ENCODE measurements at regions not wholly inside any gene's neighbourhood (a gene's known extent, or its start where the extent isn't known, plus 50 kb on each side); places are given as distances from the start of the nearest gene placed in this dataset.
"Not testable (repeated sequence)": the region's sequence is repeated elsewhere in the genome, so short reads cannot be mapped to it uniquely, and the experiment has no call there.

DNA sequence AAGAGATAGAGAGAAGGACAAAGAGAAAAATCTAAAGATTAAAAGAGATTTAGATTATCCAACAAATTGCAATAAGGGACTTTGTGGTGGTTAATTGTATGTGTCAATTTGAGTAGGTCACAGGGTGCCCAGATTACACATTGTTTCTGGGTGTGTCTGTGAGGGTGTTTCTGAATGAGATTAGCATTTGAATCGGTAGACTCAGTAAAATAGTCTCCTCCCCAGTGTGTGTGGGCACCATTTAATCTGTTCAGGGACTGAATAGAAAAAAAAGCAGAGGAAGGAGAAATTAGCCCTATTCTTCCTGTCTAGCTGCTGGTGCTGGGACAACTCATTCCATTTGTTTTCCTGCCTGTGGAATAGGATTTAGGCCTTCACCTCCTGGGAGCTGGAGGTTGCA, 339.8 kb upstream of the EPHA4 start:
- peak; percentile 17 for DNase-seq

DNA sequence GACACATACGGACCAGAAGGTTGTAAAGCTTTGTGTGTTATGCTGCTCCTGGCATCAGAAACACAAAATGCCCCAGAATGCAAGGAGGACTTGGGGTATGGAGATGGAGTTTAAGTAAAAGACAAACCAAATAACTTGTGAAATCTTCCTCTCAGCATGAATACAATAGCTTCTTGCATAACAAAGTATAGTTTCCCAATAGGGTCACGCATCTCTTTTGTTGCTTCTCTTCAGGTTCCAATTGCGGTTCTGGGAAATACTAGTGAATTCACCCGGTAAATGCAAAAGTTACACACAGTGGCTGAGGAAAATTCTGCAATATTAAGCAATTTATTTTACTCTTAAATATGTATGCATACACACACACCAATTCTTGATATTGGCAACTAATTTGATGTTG, 339.2 kb upstream of the EPHA4 start:
- DNase-seq: no peak

DNA sequence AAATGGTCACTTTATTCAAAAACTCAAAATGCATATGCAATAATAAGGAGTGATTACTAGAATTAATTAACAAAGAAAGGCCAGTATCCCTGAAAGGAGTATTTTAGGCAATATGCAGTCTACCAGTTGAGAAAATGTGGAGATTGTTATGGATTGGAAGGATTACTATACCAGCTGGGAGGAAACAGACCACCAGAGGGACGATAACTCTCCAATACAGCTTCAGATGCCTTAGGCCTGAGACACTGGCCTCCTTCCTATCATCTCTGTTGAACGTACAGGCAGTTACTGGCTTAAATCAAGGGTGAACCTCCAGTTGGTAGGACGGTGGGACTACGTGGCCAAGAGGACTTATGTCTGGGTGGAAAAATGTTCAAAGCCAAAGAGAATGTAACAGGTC, 336.4 kb upstream of the EPHA4 start:
- no peak for DNase-seq

DNA sequence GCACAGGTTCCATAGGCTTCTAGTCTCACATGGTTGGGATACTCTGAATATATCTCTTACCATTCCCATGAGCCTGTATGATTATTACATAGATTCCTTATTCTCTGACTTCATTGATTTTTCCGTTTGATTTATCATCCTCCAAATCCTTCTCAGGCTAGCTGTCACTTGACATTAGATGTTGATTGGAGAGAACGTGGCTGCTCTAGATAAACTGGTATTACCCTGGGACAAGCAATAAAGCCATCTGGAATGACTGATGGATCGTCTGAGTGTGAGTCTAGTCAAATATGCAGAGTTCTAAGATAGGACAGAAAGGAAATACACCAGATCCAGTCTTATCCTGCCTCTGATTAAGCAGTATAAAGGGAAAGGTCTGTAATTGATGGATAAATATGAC, 325.6 kb upstream of the EPHA4 start:
- no peak for DNase-seq

DNA sequence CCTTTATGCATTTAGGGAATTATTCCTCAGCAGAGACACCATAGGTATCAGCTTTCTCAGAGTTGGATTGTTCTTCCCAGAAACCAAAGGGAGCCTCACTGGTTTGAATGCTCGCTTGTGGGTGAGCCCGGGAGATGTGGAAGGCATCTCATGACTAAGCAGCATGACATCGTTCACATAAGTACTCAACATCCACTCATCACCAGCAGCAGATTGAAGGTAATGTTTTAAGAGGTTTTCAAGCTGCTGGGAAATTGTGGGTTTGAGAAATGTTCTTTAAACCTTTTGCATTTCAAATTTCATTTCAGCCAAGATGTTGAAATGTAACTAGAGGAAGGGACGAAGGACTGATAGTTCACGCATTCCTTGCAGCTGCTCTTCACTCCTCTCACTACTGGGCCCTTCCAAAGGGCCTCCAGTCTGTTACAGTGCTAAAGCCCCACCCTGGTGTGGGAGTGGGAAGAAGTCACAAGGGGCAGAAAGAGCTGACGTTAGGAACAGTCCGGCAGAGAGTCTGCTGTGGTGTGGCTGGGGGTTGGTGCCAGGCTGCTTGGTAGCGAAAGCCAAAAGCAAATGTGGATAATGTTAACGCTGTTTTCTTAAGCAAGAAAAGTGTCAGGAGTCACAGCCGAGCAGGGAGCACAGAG, 324.5 kb upstream of the EPHA4 start:
- no peak for DNase-seq

DNA sequence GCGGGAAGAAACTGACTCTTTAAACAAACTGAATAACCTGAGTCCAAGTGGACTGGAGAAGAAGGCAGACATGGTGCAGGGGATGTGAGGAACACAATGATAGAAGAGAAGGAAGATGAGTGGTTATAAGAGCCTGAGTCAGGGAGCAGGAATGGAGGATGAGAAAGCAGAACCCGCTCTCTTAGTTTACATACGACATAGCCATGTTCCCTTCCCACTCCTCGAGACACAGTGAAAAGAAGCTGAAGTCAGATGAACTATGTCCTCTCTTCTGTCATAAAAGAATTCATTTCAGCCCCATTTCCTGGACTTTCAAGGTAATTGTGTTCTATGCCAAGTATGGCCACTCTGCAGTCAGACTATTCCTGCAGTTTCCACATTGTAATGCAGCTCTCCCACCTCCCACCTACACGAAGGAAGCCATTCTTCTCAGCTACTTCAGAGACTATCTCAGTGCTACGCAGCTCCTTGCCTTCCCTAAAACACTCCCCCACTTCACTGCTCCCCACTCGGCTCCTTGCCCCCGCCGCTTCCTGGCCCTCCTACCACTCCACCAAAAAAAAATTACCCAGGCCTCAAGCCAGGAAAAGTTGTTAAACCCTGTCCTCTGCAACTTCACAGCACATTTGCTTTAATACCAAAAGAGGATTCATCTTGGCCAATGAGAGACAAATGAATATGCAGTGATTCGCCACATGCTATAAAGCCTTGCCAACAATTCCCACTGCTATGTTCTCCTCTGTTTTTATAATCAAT, 323.4 kb upstream of the EPHA4 start:
- DNase-seq: no peak

DNA sequence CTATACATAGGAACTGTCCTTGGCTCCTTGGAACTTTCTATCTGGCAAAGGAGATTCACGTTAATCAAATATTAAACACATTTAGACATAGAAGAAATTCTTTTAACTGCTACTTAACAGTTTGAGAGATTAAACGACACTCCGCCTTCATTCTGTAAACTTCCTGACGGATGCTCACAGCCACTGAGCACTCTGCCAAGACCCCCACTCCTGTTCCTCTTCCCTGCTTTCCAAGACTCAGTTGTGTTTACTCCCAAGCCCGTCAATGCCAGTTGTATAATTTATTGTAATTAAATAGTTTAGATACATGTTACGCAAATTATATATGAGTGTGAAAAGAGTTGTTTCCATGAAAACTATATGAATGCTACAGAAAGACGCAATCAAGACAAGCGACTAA, 321.4 kb upstream of the EPHA4 start:
- no peak for DNase-seq

DNA sequence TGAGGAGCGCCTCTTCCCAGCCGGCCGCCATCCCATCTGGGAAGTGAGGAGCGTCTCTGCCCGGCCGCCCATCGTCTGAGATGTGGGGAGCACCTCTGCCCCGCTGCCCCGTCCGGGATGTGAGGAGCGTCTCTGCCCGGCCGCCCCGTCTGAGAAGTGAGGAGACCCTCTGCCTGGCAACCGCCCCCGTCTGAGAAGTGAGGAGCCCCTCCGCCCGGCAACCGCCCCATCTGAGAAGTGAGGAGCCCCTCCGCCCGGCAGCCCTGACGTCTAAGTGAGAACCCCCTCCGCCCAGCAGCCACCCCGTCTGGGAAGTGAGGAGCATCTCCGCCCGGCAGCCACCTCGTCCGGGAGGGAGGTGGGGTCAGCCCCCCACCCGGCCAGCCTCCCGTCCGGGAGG, 319.9 kb upstream of the EPHA4 start:
- not testable (repeated sequence) for DNase-seq

DNA sequence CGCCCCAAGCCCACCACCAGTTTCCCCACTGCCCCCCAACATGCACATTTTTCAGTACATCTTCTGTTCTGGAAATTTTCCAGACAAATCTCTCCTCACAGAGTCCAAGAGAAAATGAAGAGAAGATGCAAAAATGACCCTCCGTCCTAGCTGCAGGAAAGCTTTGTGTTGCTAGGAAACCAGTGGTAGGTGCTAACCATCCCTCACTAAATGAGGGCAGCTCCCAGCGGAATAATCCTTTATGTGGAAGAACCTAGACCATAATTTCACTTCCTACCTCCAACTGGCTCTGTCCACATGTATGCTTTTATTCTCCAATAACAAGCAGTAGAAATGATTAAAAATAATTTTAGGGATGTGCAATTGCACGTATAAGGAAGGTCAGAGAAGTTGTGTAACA, 311.9 kb upstream of the EPHA4 start:
- DNase-seq: peak; percentile 73

DNA sequence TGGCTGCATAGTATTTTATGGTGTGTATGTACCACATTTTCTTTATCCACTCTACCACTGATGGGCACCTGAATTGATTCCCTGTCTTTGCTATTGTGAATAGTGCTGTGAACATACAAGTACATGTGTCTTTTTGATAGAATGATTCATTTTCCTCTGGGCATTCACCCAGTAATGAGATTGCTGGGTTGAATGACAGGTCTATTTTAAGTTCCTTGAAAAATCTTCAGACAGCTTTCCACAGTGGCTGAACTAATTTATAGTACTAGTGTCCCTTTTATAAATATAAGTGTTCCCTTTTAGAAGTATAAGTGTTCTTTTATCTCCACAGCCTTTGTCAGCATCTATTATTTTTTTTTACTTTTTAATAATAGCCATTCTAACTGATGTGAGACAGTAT, 303.9 kb upstream of the EPHA4 start:
- no peak for DNase-seq

DNA sequence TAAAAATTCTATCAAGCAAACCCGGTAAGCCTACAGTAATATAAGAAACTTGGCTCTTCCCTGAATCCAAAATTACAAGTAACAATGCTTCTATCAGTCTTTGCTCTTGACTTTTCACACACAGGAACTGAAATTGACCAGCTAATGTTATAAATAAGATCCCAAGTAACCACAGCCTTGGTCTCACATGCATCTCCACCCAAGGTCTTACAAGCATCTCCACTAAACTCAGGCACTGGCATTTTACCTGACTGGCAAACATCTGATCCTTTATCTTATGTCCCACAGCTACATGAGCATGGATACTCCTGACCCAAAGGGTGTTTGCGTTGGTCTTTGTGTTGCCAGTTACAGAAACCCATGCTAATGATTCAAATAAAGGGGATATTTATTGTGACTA, 302.3 kb upstream of the EPHA4 start:
- DNase-seq: no peak

DNA sequence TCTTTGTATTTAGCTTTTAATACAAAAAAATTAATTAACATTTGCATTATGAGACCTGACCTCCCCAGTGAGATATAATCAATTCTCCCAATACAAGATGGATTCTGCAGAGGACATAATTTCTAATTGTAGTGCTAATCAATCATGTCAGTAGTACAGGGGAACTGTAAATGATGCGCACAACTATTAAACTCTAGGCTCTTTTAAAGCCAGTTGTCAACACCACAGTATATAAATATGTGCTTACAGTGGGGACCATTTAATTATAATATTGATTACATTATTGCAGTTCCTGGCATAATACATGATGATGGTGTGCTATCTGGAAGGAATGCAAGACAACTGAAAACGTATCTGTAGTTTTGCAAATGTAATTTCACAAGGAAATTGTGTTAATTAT, 285.6 kb upstream of the EPHA4 start:
- DNase-seq: no peak

DNA sequence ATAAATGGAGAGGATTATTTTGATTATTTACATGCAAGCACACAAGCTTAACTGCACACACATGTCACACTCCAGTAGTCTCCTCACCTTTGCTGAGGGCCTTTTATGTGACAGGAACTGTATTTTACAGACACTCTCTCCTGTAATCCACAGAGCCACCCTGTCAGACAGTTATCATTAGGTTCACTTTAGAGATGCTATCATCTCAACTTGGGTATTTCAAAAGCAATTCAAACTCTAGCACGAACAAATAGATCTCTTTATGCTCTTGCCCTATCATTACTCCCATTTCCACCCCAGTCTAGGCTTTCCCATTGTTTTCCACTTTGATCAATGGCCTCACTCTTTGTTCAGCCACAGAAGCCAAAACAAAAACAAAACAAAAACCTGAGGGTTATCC, 281.2 kb upstream of the EPHA4 start:
- DNase-seq: no peak

DNA sequence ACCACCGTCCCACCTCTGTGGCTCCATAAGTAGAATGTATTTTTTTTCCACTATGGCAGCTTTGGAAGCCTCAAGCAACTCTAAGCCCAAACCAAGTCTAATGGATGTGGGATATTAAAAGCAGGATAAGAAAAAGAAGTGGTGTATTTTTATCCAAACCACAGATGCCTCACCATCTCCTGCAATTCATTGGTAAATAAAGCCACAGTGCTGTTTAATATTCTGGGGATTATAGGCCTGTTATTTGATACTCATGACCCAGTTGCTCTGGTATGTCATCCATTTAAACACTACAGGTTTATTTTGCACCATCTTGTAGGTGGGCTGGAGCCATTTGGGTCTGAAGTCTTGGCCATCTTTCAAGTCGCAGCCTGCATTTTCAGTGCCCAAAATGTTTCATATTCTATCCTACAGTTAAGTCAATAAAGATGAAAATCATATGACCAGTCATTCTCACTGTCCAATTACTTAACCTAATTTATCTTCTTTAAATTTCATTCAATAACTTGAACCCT, 279.5 kb upstream of the EPHA4 start:
- DNase-seq: peak; percentile 5

DNA sequence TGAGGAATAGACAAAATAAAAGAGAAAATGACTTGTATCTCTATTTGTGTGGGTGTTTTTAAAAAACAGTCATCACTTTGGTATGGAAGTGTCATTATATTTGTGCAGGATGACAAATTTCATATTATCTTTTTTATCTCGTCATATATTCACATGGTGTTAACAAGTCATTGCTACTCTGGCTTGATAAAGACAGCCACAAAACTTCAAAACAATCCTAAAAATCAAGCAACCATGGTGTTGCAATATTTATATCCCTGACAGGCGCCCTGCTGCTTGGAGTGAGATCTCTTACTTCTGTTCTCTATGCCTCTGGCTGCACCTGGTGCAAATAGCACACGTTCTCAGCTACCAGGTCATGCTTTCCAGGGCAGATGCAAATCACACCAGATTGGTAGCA, 278.0 kb upstream of the EPHA4 start:
- peak; percentile 8 for DNase-seq

DNA sequence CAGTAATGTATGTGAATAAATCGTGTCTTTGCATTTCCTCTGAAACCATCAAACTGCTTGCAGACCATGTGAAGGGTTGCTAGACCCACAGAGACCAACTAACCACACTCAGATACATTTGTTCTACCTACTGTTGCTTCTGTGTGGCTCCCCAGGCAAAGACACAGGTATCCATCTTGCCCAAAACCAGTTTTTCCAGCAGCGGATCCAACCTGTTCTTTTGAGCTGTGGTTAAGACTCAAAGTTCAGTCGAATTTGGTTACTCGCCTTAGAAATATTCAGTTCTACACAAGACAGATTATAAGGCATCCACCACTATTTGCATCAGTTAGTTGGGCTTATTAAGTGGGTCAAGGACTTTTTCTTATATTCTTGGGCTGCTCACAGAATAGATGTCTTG, 276.2 kb upstream of the EPHA4 start:
- no peak for DNase-seq

DNA sequence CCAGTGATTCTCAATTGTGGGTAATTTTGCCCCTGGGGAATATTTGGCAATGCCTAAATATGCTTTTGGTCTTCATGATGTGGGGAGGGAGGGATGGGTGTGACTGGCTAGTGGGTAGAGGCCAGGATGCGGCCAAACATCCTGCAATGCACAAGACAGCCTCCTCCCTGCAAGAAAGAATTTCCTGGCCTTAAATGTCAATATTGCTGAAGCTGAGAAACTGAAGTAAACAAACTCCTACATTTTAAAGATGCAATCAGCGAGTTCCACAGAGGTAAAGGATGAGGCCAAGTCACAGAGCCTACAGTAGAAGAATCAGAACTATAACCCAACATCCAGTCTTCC, 272.9 kb upstream of the EPHA4 start:
- DNase-seq: no peak

DNA sequence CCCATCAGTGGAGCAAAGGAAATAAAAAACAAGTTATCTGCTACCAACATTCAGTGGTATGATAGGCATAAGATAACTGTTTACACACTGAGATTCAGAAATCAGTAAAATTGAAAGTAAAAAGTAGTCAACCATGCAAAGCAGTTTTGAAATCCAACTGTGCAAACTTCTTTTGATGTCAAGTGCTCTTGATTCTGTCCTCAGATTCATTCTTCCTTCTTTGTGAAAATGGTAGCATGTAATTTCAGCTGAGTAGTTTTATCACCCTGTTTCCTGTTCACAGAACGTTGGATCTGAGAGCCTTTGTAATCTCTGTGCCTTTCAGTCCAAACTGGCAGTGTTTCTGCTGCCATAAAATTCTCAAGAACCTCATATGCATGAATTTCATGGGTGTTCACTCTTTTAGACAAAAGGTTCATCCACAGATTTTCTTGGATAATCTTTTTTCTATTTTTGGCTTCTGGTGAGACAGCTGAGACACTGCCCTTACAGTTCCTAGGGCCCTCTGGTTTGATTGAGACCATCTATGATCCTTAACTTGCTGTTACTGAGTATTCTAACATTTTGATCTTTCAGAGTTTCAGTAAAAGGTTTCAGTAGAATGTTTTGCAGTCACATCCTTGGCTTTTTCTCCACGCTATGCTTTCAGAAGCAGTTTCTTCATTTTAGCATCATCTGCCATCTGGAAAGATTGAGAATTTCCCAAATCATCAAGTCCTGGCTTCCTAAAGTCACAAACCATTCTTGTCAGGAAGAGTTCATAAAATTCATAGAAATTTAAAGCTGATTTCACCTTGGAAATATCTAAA, 272.3 kb upstream of the EPHA4 start:
- DNase-seq: no peak

DNA sequence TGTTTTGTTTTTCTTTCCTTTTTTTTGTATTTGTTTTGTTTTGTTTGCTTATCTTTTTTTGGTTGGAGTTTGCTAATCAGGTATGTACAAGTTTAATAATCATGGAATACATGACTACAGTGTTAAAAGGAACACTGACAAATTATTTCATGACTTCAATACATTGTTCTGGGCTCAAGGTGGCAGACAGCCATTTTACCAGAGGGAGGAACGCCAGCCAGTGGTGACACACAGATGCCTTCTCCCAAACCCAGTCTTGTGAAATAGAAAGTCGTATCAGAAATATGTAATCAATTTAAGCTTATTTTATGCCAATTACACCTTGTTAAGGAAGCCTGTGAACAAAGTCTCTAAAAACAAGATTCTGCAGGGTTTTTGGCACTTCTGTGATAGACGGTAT, 264.0 kb upstream of the EPHA4 start:
- no peak for DNase-seq

DNA sequence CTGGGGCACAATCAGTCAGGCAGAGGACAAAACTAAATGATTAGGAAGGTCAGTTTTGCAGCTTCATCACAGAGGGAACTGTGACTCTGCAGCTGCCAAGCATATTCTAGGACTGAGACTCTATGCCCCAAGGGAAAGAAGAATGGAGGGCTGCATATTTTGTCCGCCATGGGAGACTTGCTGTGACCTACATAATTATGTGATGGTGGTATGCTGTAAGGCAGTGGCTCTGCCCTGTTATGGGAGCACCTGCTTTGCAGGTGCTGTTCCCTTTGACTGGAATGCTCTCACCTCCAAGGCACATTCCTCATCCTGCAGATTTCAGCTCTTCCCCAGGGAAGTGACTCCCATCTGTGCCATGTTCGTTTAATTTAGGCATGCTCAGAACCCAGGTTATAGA, 261.9 kb upstream of the EPHA4 start:
- DNase-seq: peak; percentile 47

DNA sequence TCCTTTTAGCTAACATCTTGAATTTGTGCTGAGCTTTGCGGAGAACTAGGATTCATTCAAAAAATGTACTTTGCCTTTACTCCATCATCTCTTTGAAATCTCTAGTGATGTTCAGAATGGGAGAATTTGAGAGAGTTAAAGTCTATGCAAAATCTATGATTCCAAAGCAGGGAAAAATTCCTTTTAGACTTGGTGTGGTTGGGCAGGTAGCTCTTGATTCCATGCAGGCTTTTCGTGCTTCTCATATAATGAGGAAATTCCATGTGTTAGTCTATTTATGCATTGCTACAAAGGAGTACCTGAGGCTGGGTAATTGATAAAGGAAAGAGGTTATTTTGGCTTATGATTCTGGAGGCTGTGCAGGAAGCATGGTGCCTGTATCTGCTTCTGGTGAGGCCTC, 258.9 kb upstream of the EPHA4 start:
- no peak for DNase-seq

DNA sequence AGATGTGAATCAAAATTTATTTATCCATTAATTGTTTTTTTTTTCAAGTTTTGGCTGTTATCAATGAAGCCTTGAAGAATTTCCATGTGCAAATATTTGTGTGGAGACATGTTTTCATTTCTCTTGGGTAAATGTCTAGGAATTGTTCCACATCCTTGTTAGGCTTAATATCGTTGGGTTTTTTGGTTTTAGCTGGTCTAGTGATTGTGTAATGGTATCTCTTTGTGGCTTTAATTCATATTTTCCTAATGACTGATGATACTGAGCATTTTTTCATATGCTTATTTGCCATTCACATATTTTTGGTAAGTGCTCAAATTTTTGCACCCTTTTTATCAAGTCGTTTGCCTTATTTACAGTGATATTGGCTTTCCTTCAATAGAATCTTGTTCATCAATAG, 250.3 kb upstream of the EPHA4 start:
- no peak for DNase-seq

DNA sequence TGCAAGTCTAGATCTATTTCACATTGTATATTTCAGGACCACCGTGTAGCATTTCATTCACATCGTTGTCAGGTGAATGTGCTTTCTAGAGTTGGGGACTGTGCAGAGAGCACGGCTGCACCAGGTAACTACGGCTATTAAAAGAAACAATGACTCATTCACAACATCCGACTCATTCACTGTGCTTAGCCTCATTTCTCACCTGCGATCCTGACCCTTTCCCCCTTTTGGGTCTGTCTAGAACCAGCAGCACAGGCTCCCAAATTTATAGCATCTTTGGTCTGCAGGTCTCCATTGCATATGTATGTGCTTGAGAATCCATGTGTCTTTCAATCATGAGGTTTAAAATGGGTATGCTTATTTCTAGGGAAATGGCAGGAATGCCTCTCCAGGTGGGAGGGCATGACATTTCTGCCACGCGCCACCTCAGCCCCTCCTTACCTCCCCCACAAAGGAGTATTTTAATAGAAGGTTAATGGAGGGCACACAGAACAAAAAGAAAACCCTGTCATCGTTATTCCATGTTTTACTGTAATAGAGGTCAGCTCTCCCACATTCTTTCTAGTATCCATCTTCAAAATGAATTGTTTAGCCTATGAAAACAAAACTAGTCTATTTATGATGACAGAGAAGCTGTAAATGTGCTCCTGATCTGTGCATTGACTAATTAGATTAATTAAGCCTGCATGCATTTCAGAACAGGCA, 246.7 kb upstream of the EPHA4 start:
- peak; percentile 15 for DNase-seq

Measured in NCI-H69 (cell line).